Bronchial epithelial cell (primary cell): ENCODE measurements at regions not wholly inside any gene's neighbourhood (a gene's known extent, or its start where the extent isn't known, plus 50 kb on each side); places are given as distances from the start of the nearest gene placed in this dataset.

Experiments
- DNase-seq: peaks from one replicate; pipeline ENCODE4 v3.0.0-alpha.2; 2010; ENCODE audit warnings: low read depth
- FAIRE-seq: peaks from 2 replicates; lab custom pipeline; 2011; peaks lifted over from hg19 to GRCh38; lab: Jason Lieb, UNC
- H3K27me3 ChIP-seq: 2 replicates; pipeline ENCODE4 v1.5.1; 2011; ENCODE audit warnings: low read length; ENCODE audit not compliant: control insufficient read depth, insufficient read depth
- H3K36me3 ChIP-seq: 2 replicates; pipeline ENCODE4 v1.5.1; 2011; ENCODE audit warnings: low read length; ENCODE audit not compliant: control insufficient read depth, insufficient read depth
- H3K4me3 ChIP-seq: 2 replicates; pipeline ENCODE4 v1.5.1; 2011; ENCODE audit warnings: mild to moderate bottlenecking, low read depth, low read length, control low read depth
- TF ChIP-seq, protein P1 (sequence below): IDR thresholded peaks from 2 replicates; pipeline ENCODE4 v1.5.1; 2011; ENCODE audit warnings: mild to moderate bottlenecking, moderate library complexity, low read length, control low read depth, inconsistent platforms; ENCODE audit not compliant: insufficient read depth, severe bottlenecking

- DNase-seq: peak; percentile 47
- Histone ChIP-seq H3K4me3 (no peak overlapping the region), H3K36me3 (no peaks in the 10 kb centered on the region), H3K27me3 (no peaks in the 10 kb centered on the region)
- TF ChIP-seq, protein P1, sequence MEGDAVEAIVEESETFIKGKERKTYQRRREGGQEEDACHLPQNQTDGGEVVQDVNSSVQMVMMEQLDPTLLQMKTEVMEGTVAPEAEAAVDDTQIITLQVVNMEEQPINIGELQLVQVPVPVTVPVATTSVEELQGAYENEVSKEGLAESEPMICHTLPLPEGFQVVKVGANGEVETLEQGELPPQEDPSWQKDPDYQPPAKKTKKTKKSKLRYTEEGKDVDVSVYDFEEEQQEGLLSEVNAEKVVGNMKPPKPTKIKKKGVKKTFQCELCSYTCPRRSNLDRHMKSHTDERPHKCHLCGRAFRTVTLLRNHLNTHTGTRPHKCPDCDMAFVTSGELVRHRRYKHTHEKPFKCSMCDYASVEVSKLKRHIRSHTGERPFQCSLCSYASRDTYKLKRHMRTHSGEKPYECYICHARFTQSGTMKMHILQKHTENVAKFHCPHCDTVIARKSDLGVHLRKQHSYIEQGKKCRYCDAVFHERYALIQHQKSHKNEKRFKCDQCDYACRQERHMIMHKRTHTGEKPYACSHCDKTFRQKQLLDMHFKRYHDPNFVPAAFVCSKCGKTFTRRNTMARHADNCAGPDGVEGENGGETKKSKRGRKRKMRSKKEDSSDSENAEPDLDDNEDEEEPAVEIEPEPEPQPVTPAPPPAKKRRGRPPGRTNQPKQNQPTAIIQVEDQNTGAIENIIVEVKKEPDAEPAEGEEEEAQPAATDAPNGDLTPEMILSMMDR: no peak
- peak; percentile 47 for FAIRE-seq
These were observed 120.7 kb upstream of the TMEM45B start for GRCh38 chr11:129694966-129695365.

DNA sequence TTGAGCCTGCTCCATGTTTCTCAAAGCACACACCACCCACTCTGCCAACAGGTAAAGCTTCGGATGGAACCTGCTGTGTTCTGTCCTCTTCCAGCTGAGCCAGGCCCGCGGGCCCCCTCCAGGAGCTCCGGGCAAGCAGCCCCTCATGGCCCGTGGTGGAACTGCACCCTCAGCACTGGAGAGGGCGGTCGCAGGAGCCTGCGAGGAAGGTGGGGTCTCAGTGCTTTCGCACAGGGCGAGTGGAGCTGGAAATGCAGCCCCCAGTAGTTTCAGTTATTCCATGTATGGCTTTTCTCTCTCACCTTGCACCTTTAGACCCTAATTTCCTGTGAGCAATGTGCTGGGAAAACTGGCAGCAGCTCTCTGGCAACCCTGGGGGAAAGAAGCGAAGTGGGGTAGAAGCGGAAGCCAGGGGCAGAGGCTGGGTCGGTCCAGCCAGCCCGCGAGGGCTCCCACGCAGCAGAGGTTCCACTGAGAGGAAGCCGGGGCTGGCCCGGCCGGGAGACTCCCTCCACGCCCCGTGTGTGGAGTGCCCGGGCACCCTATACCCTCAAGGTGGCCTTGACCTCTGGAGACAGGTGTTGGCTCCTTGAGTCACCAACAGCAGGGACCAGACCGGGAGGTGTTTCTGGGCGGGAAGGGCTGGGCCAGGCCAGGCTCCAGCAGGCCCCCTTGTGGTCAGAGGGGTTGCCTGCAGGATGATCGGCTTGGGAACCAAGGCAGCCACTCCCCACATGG is 119.9 kb upstream of the TMEM45B start:
- Histone ChIP-seq H3K4me3 (no peak overlapping the region), H3K36me3 (no peaks in the 10 kb centered on the region), H3K27me3 (no peaks in the 10 kb centered on the region)
- DNase-seq: peak; percentile 51
- no peak for FAIRE-seq
- TF ChIP-seq, protein P1: peak; percentile 87

- H3K36me3 ChIP-seq: no peaks in the 10 kb centered on the region
- DNase-seq (no peak), FAIRE-seq (no peak)
- no peaks in the 10 kb centered on the region for H3K27me3 ChIP-seq
- TF ChIP-seq, protein P1: no peak
- no peak overlapping the region for H3K4me3 ChIP-seq
These were observed 119.2 kb upstream of the TMEM45B start for GRCh38 chr11:129696309-129696989.

DNA sequence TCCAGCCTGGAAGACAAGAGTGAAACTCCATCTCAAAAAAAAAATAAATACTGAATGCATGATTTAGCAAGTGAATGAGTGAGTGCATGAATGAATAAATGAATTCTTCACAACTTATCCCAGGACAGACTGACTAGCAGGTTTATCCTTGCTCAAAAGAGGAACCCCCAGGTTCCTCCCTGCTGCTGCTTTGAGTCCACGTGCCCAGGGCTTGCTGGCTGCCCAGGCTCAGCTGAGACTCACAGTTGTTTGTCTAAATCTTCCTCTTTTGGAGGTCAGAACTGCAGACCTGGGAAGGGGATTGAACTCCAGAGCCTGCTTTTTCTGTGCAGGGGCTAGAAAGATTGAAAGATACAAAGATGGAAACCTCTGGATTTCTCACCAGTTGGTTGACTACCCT is 117.4 kb upstream of the TMEM45B start:
- no peak overlapping the region for H3K4me3 ChIP-seq
- DNase-seq (no peak), FAIRE-seq (no peak)
- TF ChIP-seq, protein P1: no peak
- H3K36me3 ChIP-seq: no peaks in the 10 kb centered on the region
- no peaks in the 10 kb centered on the region for H3K27me3 ChIP-seq

- peak; percentile 40 for DNase-seq
These were observed 115.8 kb upstream of the TMEM45B start for GRCh38 chr11:129699711-129700304.

More at GRCh38 chr11:129699711-129700304, 115.8 kb upstream of the TMEM45B start:
- H3K4me3 ChIP-seq: no peak overlapping the region
- no peaks in the 10 kb centered on the region for H3K27me3 ChIP-seq
- no peaks in the 10 kb centered on the region for H3K36me3 ChIP-seq
- no peak for FAIRE-seq
- TF ChIP-seq, protein P1: peak; percentile 10
